ENCODE measurements at regions not wholly inside any gene's neighbourhood (a gene's known extent, or its start where the extent isn't known, plus 50 kb on each side); places are given as distances from the start of the nearest gene placed in this dataset.

DNA sequence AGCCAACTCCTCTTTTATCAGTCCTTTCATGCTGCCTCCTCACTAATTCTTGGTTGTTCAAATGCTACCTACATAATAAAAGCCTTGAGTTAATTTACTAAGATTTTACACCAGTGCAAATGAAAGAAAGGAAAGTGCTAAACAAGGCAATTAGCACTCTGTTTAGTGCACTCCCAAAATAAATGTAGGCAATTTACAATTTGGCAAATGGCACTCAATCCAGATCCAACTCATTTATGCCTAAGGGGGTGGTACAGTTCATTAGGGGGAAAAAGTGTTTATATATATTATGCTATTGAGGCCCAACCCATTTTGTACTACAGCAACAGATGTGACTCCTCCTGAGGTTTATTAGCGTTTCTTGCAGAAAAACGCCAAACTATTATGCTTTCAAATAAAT is 370.1 kb downstream of the NR2F2 start:
- no peak for TF ChIP-seq ARNTL (CRISPR knock-in tag; IDR thresholded peaks at IDR 0.05; ENCODE audit: borderline replicate concordance, low read depth)
- TF ChIP-seq, protein P1, sequence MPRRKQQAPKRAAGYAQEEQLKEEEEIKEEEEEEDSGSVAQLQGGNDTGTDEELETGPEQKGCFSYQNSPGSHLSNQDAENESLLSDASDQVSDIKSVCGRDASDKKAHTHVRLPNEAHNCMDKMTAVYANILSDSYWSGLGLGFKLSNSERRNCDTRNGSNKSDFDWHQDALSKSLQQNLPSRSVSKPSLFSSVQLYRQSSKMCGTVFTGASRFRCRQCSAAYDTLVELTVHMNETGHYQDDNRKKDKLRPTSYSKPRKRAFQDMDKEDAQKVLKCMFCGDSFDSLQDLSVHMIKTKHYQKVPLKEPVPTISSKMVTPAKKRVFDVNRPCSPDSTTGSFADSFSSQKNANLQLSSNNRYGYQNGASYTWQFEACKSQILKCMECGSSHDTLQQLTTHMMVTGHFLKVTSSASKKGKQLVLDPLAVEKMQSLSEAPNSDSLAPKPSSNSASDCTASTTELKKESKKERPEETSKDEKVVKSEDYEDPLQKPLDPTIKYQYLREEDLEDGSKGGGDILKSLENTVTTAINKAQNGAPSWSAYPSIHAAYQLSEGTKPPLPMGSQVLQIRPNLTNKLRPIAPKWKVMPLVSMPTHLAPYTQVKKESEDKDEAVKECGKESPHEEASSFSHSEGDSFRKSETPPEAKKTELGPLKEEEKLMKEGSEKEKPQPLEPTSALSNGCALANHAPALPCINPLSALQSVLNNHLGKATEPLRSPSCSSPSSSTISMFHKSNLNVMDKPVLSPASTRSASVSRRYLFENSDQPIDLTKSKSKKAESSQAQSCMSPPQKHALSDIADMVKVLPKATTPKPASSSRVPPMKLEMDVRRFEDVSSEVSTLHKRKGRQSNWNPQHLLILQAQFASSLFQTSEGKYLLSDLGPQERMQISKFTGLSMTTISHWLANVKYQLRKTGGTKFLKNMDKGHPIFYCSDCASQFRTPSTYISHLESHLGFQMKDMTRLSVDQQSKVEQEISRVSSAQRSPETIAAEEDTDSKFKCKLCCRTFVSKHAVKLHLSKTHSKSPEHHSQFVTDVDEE (CRISPR knock-in tag; IDR thresholded peaks at IDR 0.05), result no peak
- TF ChIP-seq ZFP3 (CRISPR knock-in tag; IDR thresholded peaks at IDR 0.05), result no peak
- TF ChIP-seq, protein P2, sequence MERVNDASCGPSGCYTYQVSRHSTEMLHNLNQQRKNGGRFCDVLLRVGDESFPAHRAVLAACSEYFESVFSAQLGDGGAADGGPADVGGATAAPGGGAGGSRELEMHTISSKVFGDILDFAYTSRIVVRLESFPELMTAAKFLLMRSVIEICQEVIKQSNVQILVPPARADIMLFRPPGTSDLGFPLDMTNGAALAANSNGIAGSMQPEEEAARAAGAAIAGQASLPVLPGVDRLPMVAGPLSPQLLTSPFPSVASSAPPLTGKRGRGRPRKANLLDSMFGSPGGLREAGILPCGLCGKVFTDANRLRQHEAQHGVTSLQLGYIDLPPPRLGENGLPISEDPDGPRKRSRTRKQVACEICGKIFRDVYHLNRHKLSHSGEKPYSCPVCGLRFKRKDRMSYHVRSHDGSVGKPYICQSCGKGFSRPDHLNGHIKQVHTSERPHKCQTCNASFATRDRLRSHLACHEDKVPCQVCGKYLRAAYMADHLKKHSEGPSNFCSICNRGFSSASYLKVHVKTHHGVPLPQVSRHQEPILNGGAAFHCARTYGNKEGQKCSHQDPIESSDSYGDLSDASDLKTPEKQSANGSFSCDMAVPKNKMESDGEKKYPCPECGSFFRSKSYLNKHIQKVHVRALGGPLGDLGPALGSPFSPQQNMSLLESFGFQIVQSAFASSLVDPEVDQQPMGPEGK (CRISPR knock-in tag; IDR thresholded peaks at IDR 0.05; ENCODE audit: borderline replicate concordance), result no peak
- TF ChIP-seq, protein P3, sequence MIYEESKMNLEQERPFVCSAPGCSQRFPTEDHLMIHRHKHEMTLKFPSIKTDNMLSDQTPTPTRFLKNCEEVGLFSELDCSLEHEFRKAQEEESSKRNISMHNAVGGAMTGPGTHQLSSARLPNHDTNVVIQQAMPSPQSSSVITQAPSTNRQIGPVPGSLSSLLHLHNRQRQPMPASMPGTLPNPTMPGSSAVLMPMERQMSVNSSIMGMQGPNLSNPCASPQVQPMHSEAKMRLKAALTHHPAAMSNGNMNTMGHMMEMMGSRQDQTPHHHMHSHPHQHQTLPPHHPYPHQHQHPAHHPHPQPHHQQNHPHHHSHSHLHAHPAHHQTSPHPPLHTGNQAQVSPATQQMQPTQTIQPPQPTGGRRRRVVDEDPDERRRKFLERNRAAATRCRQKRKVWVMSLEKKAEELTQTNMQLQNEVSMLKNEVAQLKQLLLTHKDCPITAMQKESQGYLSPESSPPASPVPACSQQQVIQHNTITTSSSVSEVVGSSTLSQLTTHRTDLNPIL (CRISPR knock-in tag; IDR thresholded peaks at IDR 0.05; ENCODE audit: low read depth), result no peak

All from SK-N-SH treated with all-trans-retinoic acid at 6 μM for 48 hours (cell line).